ENCODE measurements at regions not wholly inside any gene's neighbourhood (a gene's known extent, or its start where the extent isn't known, plus 50 kb on each side); places are given as distances from the start of the nearest gene placed in this dataset.

GRCh38 chr14:84782902-84783301, 747.0 kb upstream of the FLRT2 start:
- no peak for DNase-seq

- DNase-seq, result no peak
Measured at GRCh38 chr14:84783511-84783910, 746.4 kb upstream of the FLRT2 start.

GRCh38 chr14:84785996-84786395, 743.9 kb upstream of the FLRT2 start:
- DNase-seq, result no peak

- DNase-seq, result no peak
Measured at GRCh38 chr14:84789012-84789411, 740.9 kb upstream of the FLRT2 start.

- DNase-seq, result no peak
Measured at GRCh38 chr14:84792722-84793410, 737.1 kb upstream of the FLRT2 start.

- DNase-seq, result no peak
Measured at GRCh38 chr14:84797326-84797725, 732.6 kb upstream of the FLRT2 start.

GRCh38 chr14:84804468-84804867, 725.5 kb upstream of the FLRT2 start:
- DNase-seq, result no peak

GRCh38 chr14:84804895-84805294, 725.0 kb upstream of the FLRT2 start:
- no peak for DNase-seq

GRCh38 chr14:84806181-84806580, 723.8 kb upstream of the FLRT2 start:
- no peak for DNase-seq

- DNase-seq, result no peak
Measured at GRCh38 chr14:84806622-84807021, 723.3 kb upstream of the FLRT2 start.

GRCh38 chr14:84807673-84808072, 722.3 kb upstream of the FLRT2 start:
- no peak for DNase-seq

GRCh38 chr14:84809158-84809557, 720.8 kb upstream of the FLRT2 start:
- DNase-seq, result no peak

GRCh38 chr14:84814391-84814790, 715.6 kb upstream of the FLRT2 start:
- DNase-seq, result no peak

- no peak for DNase-seq
Measured at GRCh38 chr14:84819528-84819927, 710.4 kb upstream of the FLRT2 start.

- no peak for DNase-seq
Measured at GRCh38 chr14:84825481-84826251, 704.3 kb upstream of the FLRT2 start.

GRCh38 chr14:84826294-84826693, 703.6 kb upstream of the FLRT2 start:
- no peak for DNase-seq

GRCh38 chr14:84850595-84850994, 679.3 kb upstream of the FLRT2 start:
- DNase-seq, result no peak

GRCh38 chr14:84856751-84857534, 673.0 kb upstream of the FLRT2 start:
- no peak for DNase-seq

GRCh38 chr14:84857571-84857970, 672.4 kb upstream of the FLRT2 start:
- DNase-seq, result no peak

- no peak for DNase-seq
Measured at GRCh38 chr14:84859116-84859515, 670.8 kb upstream of the FLRT2 start.

GRCh38 chr14:84864548-84865271, 665.2 kb upstream of the FLRT2 start:
- DNase-seq, result no peak

- DNase-seq, result no peak
Measured at GRCh38 chr14:84871734-84872133, 658.2 kb upstream of the FLRT2 start.

- no peak for DNase-seq
Measured at GRCh38 chr14:84874436-84874835, 655.5 kb upstream of the FLRT2 start.

Measured in right forelimb (tissue), 1 donor.